Upper lobe of left lung (tissue), 6 donors: ENCODE measurements at regions not wholly inside any gene's neighbourhood (a gene's known extent, or its start where the extent isn't known, plus 50 kb on each side); places are given as distances from the start of the nearest gene placed in this dataset.
A peak's percentile ranks its signal among the peaks of the same experiment; 100 is the strongest.

Experiments used
- ATAC-seq, 2 donors: fragments of 200-7000 bp; cut with Tn5 transposase; one replicate each; pipeline ENCODE4 v1.9.1; 2022; ENCODE audit warnings: mild to moderate bottlenecking in 2 of 2, moderate library complexity in 2 of 2; ENCODE audit not compliant: low FRiP score in 2 of 2
- DNase-seq, 2 donors: peaks; one replicate each; pipeline ENCODE4 v3.0.0-alpha.2; 2019 to 2020
- H3K27ac ChIP-seq, 4 donors: fragments of 200-600 bp; sonication (generic); one replicate each; pipeline ENCODE4 v1.5.1; 2016 to 2019
- H3K27me3 ChIP-seq, 4 donors: fragments of 200-600 bp; sonication (generic); one replicate each; pipeline ENCODE4 v1.5.1; 2017 to 2019
- H3K36me3 ChIP-seq, 4 donors: fragments of 200-600 bp; sonication (generic); one replicate each; pipeline ENCODE4 v1.5.1; 2016 to 2019
- H3K4me1 ChIP-seq, 4 donors: fragments of 200-600 bp; sonication (generic); one replicate each; pipeline ENCODE4 v1.5.1; 2018 to 2019
- H3K4me3 ChIP-seq, 4 donors: fragments of 200-600 bp; sonication (generic); one replicate each; pipeline ENCODE4 v1.5.1; 2017 to 2019; ENCODE audit warnings: mild to moderate bottlenecking in 2 of 4, moderate library complexity in 1 of 4
- H3K9me3 ChIP-seq, 4 donors: fragments of 200-600 bp; sonication (generic); one replicate each; pipeline ENCODE4 v1.5.1; 2018 to 2019
- CTCF ChIP-seq, 6 experiments: fragments of 450-650 bp in 4 of 6; fragments of 200-600 bp in 2 of 6; sonication (generic) in 2 of 6; IDR thresholded peaks; one replicate each; pipeline ENCODE4 v1.5.1; 2016 to 2019; ENCODE audit warnings: antibody characterized with exemption in 6 of 6
- EP300 ChIP-seq, 4 donors: sonication (generic); formaldehyde crosslinking; IDR thresholded peaks; one replicate each; pipeline ENCODE4 v1.5.1; 2017; ENCODE audit warnings: antibody characterized with exemption in 4 of 4, control low read depth in 2 of 4
- POLR2A ChIP-seq, 4 donors: fragments of 450-650 bp; IDR thresholded peaks; one replicate each; pipeline ENCODE4 v1.5.1; 2016 to 2017; ENCODE audit warnings: antibody characterized with exemption in 4 of 4, mild to moderate bottlenecking in 2 of 4
- POLR2AphosphoS5 ChIP-seq, 2 donors: sonication (generic); formaldehyde crosslinking; IDR thresholded peaks; one replicate each; pipeline ENCODE4 v1.5.1; 2017; ENCODE audit warnings: antibody characterized with exemption in 2 of 2
- WGBS, 2 donors: methylation state at CpG; one replicate each; pipeline ENCODE4 v1.1.5; 2017 to 2018; 5-methylcytosine and 5-hydroxymethylcytosine counted together
- donor health status: DM: no; HTN: no; CAD: no; lungs with moderate emphysema.
- donor health status: DM: no; HTN: yes; CAD: no; lungs with severe emphysema.

DNA sequence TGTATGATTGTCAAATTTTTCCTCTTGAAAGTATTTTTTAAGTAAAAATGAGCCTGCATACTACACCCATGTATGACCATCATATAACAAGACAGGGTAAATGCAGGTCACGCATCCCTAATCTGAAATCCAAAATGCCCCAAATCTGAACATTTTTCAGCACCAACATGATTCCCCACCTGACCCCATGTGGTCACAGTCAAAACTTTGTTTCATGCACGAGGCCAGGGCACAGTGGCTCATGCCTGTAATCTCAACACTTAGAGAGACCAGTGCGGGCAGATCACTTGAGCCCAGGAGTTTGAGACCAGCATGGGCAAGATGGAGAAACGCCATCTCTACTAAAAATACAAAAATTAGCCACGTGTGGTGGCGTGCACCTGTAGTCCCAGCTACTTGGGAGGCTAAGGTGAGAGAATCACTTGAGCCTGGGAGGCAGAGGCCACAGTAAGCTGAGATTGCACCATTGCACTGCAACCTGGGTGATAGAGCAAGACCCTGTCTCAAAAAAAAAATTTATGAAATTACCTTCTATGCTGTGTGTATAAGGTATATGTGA lies 63.7 kb upstream of the NPAS1 start:
- Histone ChIP-seq H3K27me3 (no peaks in the 10 kb centered on the region), H3K36me3 (no peaks in the 10 kb centered on the region), H3K9me3 (no peaks in the 10 kb centered on the region), H3K27ac (peak overlapping the region in 3 of 4 donors; percentile 46 to 77 (median 62)), H3K4me1 (peaks cover 19 to 40% (median 35%) of the 10 kb centered on the region in 4 donors), H3K4me3 (no peak overlapping the region)
- ATAC-seq (no peak), DNase-seq (no peak)
- TF ChIP-seq POLR2AphosphoS5 (IDR thresholded peaks at IDR 0.05): no peak
- TF ChIP-seq POLR2A (IDR thresholded peaks at IDR 0.05): no peak
- no peak for TF ChIP-seq CTCF (IDR thresholded peaks at IDR 0.05)
- TF ChIP-seq EP300 (IDR thresholded peaks at IDR 0.05): no peak
- WGBS, 2 donors: 65 to 87% methylated on average over 6 of the region's 6 CpGs

GRCh38 chr19:46958532-46958931 lies 61.1 kb upstream of the NPAS1 start:
- H3K27ac ChIP-seq: no peak overlapping the region
- no peak for TF ChIP-seq POLR2A (IDR thresholded peaks at IDR 0.05)
- no peaks in the 10 kb centered on the region for H3K27me3 ChIP-seq
- 62 to 74% methylated on average over 6 of the region's 6 CpGs for WGBS, 2 donors
- ATAC-seq (no peak), DNase-seq (no peak)
- H3K36me3 ChIP-seq: no peaks in the 10 kb centered on the region
- H3K4me3 ChIP-seq: no peak overlapping the region
- no peaks in the 10 kb centered on the region for H3K9me3 ChIP-seq
- H3K4me1 ChIP-seq: peaks cover 12 to 27% (median 22%) of the 10 kb centered on the region in 4 donors

- ATAC-seq: no peak
- 96 to 97% methylated on average over 5 of the region's 5 CpGs for WGBS, 2 donors
These were observed 59.6 kb upstream of the NPAS1 start for GRCh38 chr19:46959894-46960556.

DNA sequence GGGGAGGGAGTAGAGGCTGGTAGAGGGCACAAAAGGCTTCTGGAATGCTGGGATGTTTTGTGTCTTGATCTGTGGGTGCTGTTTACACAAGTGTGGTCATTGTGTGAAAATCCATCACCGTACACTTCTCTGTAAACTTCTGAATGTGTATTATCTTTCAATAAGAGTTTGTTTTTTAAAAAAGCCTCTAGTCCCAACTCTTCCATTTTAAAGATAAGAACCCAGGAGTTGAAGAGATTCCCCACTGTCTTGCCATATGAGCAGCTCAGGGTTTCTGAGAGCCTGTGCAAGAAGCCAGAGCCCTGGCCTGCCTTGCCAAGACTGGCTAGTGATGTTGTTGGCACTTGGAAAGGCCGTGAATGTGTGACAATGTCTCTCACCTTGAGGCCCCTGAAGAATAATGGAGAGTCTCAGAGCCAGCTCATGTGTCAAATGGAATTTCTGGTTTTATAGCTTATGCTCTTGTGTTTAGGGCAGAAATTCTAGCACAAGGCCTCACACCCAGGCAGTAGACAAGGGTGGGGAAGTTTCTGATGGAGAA lies 57.5 kb upstream of the NPAS1 start:
- Histone ChIP-seq H3K9me3 (no peaks in the 10 kb centered on the region), H3K4me1 (peaks cover 0 to 5% (median 3%) of the 10 kb centered on the region in 4 donors), H3K27me3 (no peaks in the 10 kb centered on the region), H3K36me3 (no peaks in the 10 kb centered on the region), H3K4me3 (no peak overlapping the region), H3K27ac (no peak overlapping the region)
- 71 to 84% methylated on average over 2 of the region's 2 CpGs for WGBS, 2 donors
- DNase-seq (no peak), ATAC-seq (no peak)
- TF ChIP-seq POLR2A (IDR thresholded peaks at IDR 0.05) (no peak), POLR2AphosphoS5 (IDR thresholded peaks at IDR 0.05) (no peak)

More at GRCh38 chr19:46959894-46960556, 59.6 kb upstream of the NPAS1 start:
- DNase-seq: no peak
- Histone ChIP-seq H3K4me3 (no peak overlapping the region), H3K27ac (no peak overlapping the region), H3K36me3 (no peaks in the 10 kb centered on the region), H3K4me1 (peaks cover 9 to 15% (median 13%) of the 10 kb centered on the region in 4 donors), H3K9me3 (no peaks in the 10 kb centered on the region), H3K27me3 (no peaks in the 10 kb centered on the region)
- TF ChIP-seq EP300 (IDR thresholded peaks at IDR 0.05) (no peak), POLR2A (IDR thresholded peaks at IDR 0.05) (no peak), POLR2AphosphoS5 (IDR thresholded peaks at IDR 0.05) (no peak), CTCF (IDR thresholded peaks at IDR 0.05) (no peak)

- ATAC-seq (no peak), DNase-seq (no peak)
- H3K4me3 ChIP-seq: no peak overlapping the region
- H3K9me3 ChIP-seq: no peaks in the 10 kb centered on the region
- TF ChIP-seq POLR2A (IDR thresholded peaks at IDR 0.05) (no peak), EP300 (IDR thresholded peaks at IDR 0.05) (no peak), CTCF (IDR thresholded peaks at IDR 0.05) (no peak), POLR2AphosphoS5 (IDR thresholded peaks at IDR 0.05) (no peak)
- peaks cover 8 to 15% (median 13%) of the 10 kb centered on the region in 4 donors for H3K4me1 ChIP-seq
- 89 to 92% methylated on average over 7 of the region's 7 CpGs for WGBS, 2 donors
- H3K27me3 ChIP-seq: no peaks in the 10 kb centered on the region
- no peaks in the 10 kb centered on the region for H3K36me3 ChIP-seq
- no peak overlapping the region for H3K27ac ChIP-seq
These were observed 56.4 kb upstream of the NPAS1 start for GRCh38 chr19:46963093-46963734.
